ENCODE measurements at regions not wholly inside any gene's neighbourhood (a gene's known extent, or its start where the extent isn't known, plus 50 kb on each side); places are given as distances from the start of the nearest gene placed in this dataset.

GRCh38 chr2:198414976-198415375, 610.6 kb downstream of the PLCL1 start:
- H3K36me3 ChIP-seq (ENCODE audit: control insufficient read depth, insufficient read depth, low read length) = no peaks in the 10 kb centered on the region
- H3K4me3 ChIP-seq (ENCODE audit: low read depth, low read length) = no peak overlapping the region
- H3K27me3 ChIP-seq (ENCODE audit: control insufficient read depth, insufficient read depth, low read length) = no peaks in the 10 kb centered on the region
- TF ChIP-seq CTCF (IDR thresholded peaks at IDR 0.05; ENCODE audit: insufficient read depth, low read depth, low read length) = no peak
- POLR2A ChIA-PET = no interaction called here
- CTCF ChIA-PET = interaction anchor here (1.0 kb wide), 1 partner anchor 22 kb away, joined by 3 read pairs; no protein-coding TSS in a partner anchor
- DNase-seq (ENCODE audit: low read depth) = no peak

GRCh38 chr2:198411936-198412335, 607.5 kb downstream of the PLCL1 start:
- ChIA-PET POLR2A (no interaction called here), CTCF (interaction anchor here (1.2 kb wide), 1 partner anchor 26 kb away, joined by 3 read pairs; no protein-coding TSS in a partner anchor)
- no peak overlapping the region for H3K4me3 ChIP-seq (ENCODE audit: low read depth, low read length)
- no peaks in the 10 kb centered on the region for H3K36me3 ChIP-seq (ENCODE audit: control insufficient read depth, insufficient read depth, low read length)
- no peaks in the 10 kb centered on the region for H3K27me3 ChIP-seq (ENCODE audit: control insufficient read depth, insufficient read depth, low read length)
- DNase-seq (ENCODE audit: low read depth) = no peak
- TF ChIP-seq CTCF (IDR thresholded peaks at IDR 0.05; ENCODE audit: insufficient read depth, low read depth, low read length) = no peak

- no peak overlapping the region for H3K4me3 ChIP-seq (ENCODE audit: low read depth, low read length)
- ChIA-PET POLR2A (no interaction called here), CTCF (no interaction called here)
- H3K27me3 ChIP-seq (ENCODE audit: control insufficient read depth, insufficient read depth, low read length) = no peaks in the 10 kb centered on the region
- no peaks in the 10 kb centered on the region for H3K36me3 ChIP-seq (ENCODE audit: control insufficient read depth, insufficient read depth, low read length)
- no peak for TF ChIP-seq CTCF (IDR thresholded peaks at IDR 0.05; ENCODE audit: insufficient read depth, low read depth, low read length)
- DNase-seq (ENCODE audit: low read depth) = no peak
Observed at GRCh38 chr2:198408171-198408570, 603.8 kb downstream of the PLCL1 start.

GRCh38 chr2:198405311-198405710, 600.9 kb downstream of the PLCL1 start:
- TF ChIP-seq CTCF (IDR thresholded peaks at IDR 0.05; ENCODE audit: insufficient read depth, low read depth, low read length) = no peak
- POLR2A ChIA-PET = no interaction called here
- no peak for DNase-seq (ENCODE audit: low read depth)

GRCh38 chr2:198401644-198402043, 597.3 kb downstream of the PLCL1 start:
- POLR2A ChIA-PET = no interaction called here
- DNase-seq (ENCODE audit: low read depth) = no peak
- H3K27me3 ChIP-seq (ENCODE audit: control insufficient read depth, insufficient read depth, low read length) = no peaks in the 10 kb centered on the region
- TF ChIP-seq CTCF (IDR thresholded peaks at IDR 0.05; ENCODE audit: insufficient read depth, low read depth, low read length) = no peak
- CTCF ChIA-PET = no interaction called here
- no peak overlapping the region for H3K4me3 ChIP-seq (ENCODE audit: low read depth, low read length)
- no peaks in the 10 kb centered on the region for H3K36me3 ChIP-seq (ENCODE audit: control insufficient read depth, insufficient read depth, low read length)

More at GRCh38 chr2:198405311-198405710, 600.9 kb downstream of the PLCL1 start:
- H3K36me3 ChIP-seq (ENCODE audit: control insufficient read depth, insufficient read depth, low read length) = no peaks in the 10 kb centered on the region
- no peaks in the 10 kb centered on the region for H3K27me3 ChIP-seq (ENCODE audit: control insufficient read depth, insufficient read depth, low read length)
- CTCF ChIA-PET = no interaction called here
- H3K4me3 ChIP-seq (ENCODE audit: low read depth, low read length) = no peak overlapping the region
